Ovary (tissue), 7 donors: ENCODE measurements at regions not wholly inside any gene's neighbourhood (a gene's known extent, or its start where the extent isn't known, plus 50 kb on each side); places are given as distances from the start of the nearest gene placed in this dataset.

Experiments
- DNase-seq, 5 donors: peaks; one replicate each; pipeline ENCODE4 v3.0.0-alpha.2; 2019 to 2020
- H3K27ac ChIP-seq, 2 donors: fragments of 200-600 bp; one replicate each; pipeline versions ENCODE4 v1.5.1 to v1.8.0; 2019 to 2022
- H3K27me3 ChIP-seq: fragments of 200-600 bp; one replicate; pipeline ENCODE4 v1.8.0; 2022
- H3K36me3 ChIP-seq: fragments of 200-600 bp; sonication (generic); one replicate; pipeline ENCODE4 v1.5.1; 2019
- H3K4me1 ChIP-seq: one replicate; pipeline ENCODE4 v1.8.1; 2013; ENCODE audit warnings: mild to moderate bottlenecking, moderate library complexity; ENCODE audit not compliant: insufficient read depth
- H3K4me3 ChIP-seq: fragments of 200-600 bp; sonication (generic); one replicate; pipeline ENCODE4 v1.5.1; 2017
- H3K9me3 ChIP-seq, 2 donors: fragments of 200-600 bp in 1 of 2; sonication (generic) in 1 of 2; one replicate each; pipeline versions ENCODE4 v1.5.1 to v1.8.1; 2013 to 2019; ENCODE audit warnings: mild to moderate bottlenecking in 1 of 2, moderate library complexity in 1 of 2
- CTCF ChIP-seq, 3 donors: fragments of 450-650 bp in 2 of 3; fragments of 200-600 bp in 1 of 3; IDR thresholded peaks; one replicate each; pipeline versions ENCODE4 v1.5.1 to v1.8.0; 2016 to 2022; ENCODE audit warnings: antibody characterized with exemption in 3 of 3, mild to moderate bottlenecking in 1 of 3
- EP300 ChIP-seq: sonication (generic); formaldehyde crosslinking; IDR thresholded peaks from one replicate; pipeline ENCODE4 v1.6.1; 2017; ENCODE audit warnings: antibody characterized with exemption
- POLR2A ChIP-seq: fragments of 450-650 bp; IDR thresholded peaks from one replicate; pipeline ENCODE4 v1.6.1; 2017; ENCODE audit warnings: antibody characterized with exemption, mild to moderate bottlenecking, moderate library complexity
- WGBS, 3 donors: extraction: QIAGEN DNeasy Blood & Tissue Kit in 1 of 3; methylation state at CpG; one replicate each; pipeline versions ENCODE4 v1.1.5 to v1.1.7; 2013 to 2017; 5-methylcytosine and 5-hydroxymethylcytosine counted together
- intact Hi-C, 4 donors: fragments of 100-400 bp; cut with DNase I; formaldehyde crosslinking; loops; one replicate each; pipeline versions ENCODE4 v1.11.0 to v1.15.1; 2022 to 2023
- donor health status: DM: no; HTN: no; CAD: no; lungs with moderate emphysema.
- donor health status: DM: no; HTN: no; CAD: no.
- donor health status: Bipolar disorder and iron deficiency.
- donor health status: DM: no; HTN: no; CAD: no.
- donor health status: DM: yes; HTN: yes; CAD: no.

GRCh38 chr12:74119811-74120362 is 417.7 kb upstream of the ATXN7L3B start:
- DNase-seq: no peak
- intact Hi-C loops: no loop called here
- H3K4me3 ChIP-seq: no peak overlapping the region
- H3K4me1 ChIP-seq: no peaks in the 10 kb centered on the region
- H3K36me3 ChIP-seq: no peaks in the 10 kb centered on the region
- no peaks in the 10 kb centered on the region for H3K27me3 ChIP-seq
- no peaks in the 10 kb centered on the region for H3K9me3 ChIP-seq
- H3K27ac ChIP-seq: no peak overlapping the region
- TF ChIP-seq POLR2A: no peak
- TF ChIP-seq CTCF (IDR thresholded peaks at IDR 0.05): no peak
- no peak for TF ChIP-seq EP300

GRCh38 chr12:74120644-74121043 is 417.0 kb upstream of the ATXN7L3B start:
- WGBS, 3 donors: 27 to 75% (median 70%) methylated on average over 1 of the region's 1 CpG
- DNase-seq: no peak
- no peak overlapping the region for H3K27ac ChIP-seq
- H3K27me3 ChIP-seq: no peaks in the 10 kb centered on the region
- no peaks in the 10 kb centered on the region for H3K9me3 ChIP-seq
- H3K36me3 ChIP-seq: no peaks in the 10 kb centered on the region
- intact Hi-C loops: no loop called here
- no peak overlapping the region for H3K4me3 ChIP-seq
- no peaks in the 10 kb centered on the region for H3K4me1 ChIP-seq
- TF ChIP-seq EP300 (no peak), POLR2A (no peak), CTCF (IDR thresholded peaks at IDR 0.05) (no peak)

GRCh38 chr12:74129702-74130101 is 407.9 kb upstream of the ATXN7L3B start:
- intact Hi-C loops: no loop called here
- Histone ChIP-seq H3K27me3 (no peaks in the 10 kb centered on the region), H3K9me3 (no peaks in the 10 kb centered on the region), H3K4me1 (no peaks in the 10 kb centered on the region), H3K36me3 (no peaks in the 10 kb centered on the region), H3K27ac (no peak overlapping the region), H3K4me3 (no peak overlapping the region)
- no peak for DNase-seq
- 4 to 17% (median 5%) methylated on average over 2 of the region's 2 CpGs for WGBS, 3 donors
- TF ChIP-seq EP300 (no peak), POLR2A (no peak), CTCF (IDR thresholded peaks at IDR 0.05) (no peak)

GRCh38 chr12:74144396-74144795 is 393.2 kb upstream of the ATXN7L3B start:
- Histone ChIP-seq H3K9me3 (no peaks in the 10 kb centered on the region), H3K4me3 (no peak overlapping the region), H3K36me3 (no peaks in the 10 kb centered on the region), H3K27me3 (no peaks in the 10 kb centered on the region), H3K27ac (no peak overlapping the region), H3K4me1 (no peaks in the 10 kb centered on the region)
- TF ChIP-seq EP300 (no peak), POLR2A (no peak), CTCF (IDR thresholded peaks at IDR 0.05) (no peak)
- intact Hi-C loops: no loop called here
- DNase-seq: no peak
- 90 to 92% (median 91%) methylated on average over 4 of the region's 4 CpGs for WGBS, 3 donors

GRCh38 chr12:74145328-74145727 is 392.3 kb upstream of the ATXN7L3B start:
- no peak overlapping the region for H3K4me3 ChIP-seq
- no peaks in the 10 kb centered on the region for H3K27me3 ChIP-seq
- TF ChIP-seq EP300 (no peak), POLR2A (no peak), CTCF (IDR thresholded peaks at IDR 0.05) (no peak)
- H3K36me3 ChIP-seq: no peaks in the 10 kb centered on the region
- WGBS, 3 donors: 70 to 76% (median 71%) methylated on average over 1 of the region's 1 CpG
- intact Hi-C loops: no loop called here
- no peak overlapping the region for H3K27ac ChIP-seq
- H3K9me3 ChIP-seq: no peaks in the 10 kb centered on the region
- no peak for DNase-seq
- H3K4me1 ChIP-seq: no peaks in the 10 kb centered on the region
